ENCODE measurements at regions not wholly inside any gene's neighbourhood (a gene's known extent, or its start where the extent isn't known, plus 50 kb on each side); places are given as distances from the start of the nearest gene placed in this dataset.

DNA sequence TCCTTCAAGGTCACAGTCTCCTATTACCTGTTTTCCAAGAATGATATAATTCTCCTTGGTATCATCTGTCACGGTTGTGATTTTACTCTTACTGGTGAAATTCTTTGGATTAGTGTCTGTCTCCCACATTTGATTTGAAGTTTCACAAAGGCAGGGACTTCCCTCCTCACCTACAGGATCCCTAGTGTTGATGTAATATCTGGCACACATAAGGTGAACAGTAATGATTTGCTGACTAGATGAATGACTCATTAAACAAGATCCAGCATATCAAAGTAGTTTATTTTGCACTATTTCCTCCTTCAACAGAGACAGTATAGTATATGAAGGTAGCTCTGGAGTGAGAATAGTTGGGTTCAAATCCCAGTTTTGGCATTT lies 135.3 kb upstream of the IL1RAPL2 start:
- TF ChIP-seq, protein P1, sequence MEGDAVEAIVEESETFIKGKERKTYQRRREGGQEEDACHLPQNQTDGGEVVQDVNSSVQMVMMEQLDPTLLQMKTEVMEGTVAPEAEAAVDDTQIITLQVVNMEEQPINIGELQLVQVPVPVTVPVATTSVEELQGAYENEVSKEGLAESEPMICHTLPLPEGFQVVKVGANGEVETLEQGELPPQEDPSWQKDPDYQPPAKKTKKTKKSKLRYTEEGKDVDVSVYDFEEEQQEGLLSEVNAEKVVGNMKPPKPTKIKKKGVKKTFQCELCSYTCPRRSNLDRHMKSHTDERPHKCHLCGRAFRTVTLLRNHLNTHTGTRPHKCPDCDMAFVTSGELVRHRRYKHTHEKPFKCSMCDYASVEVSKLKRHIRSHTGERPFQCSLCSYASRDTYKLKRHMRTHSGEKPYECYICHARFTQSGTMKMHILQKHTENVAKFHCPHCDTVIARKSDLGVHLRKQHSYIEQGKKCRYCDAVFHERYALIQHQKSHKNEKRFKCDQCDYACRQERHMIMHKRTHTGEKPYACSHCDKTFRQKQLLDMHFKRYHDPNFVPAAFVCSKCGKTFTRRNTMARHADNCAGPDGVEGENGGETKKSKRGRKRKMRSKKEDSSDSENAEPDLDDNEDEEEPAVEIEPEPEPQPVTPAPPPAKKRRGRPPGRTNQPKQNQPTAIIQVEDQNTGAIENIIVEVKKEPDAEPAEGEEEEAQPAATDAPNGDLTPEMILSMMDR (IDR thresholded peaks at IDR 0.05; ENCODE audit: low read depth, low read length, poor library complexity, severe bottlenecking) = no peak
- TF ChIP-seq EZH2phosphoT487 (IDR thresholded peaks at IDR 0.05; ENCODE audit: borderline replicate concordance, low read length) = no peak
